ENCODE measurements at regions not wholly inside any gene's neighbourhood (a gene's known extent, or its start where the extent isn't known, plus 50 kb on each side); places are given as distances from the start of the nearest gene placed in this dataset.
A peak's percentile ranks its signal among the peaks of the same experiment; 100 is the strongest.

- Histone ChIP-seq H3K36me3 (ENCODE audit: control insufficient read depth, insufficient read depth, low read length) (no peaks in the 10 kb centered on the region), H3K27me3 (ENCODE audit: control insufficient read depth, insufficient read depth, low read length) (no peaks in the 10 kb centered on the region), H3K9me3 (ENCODE audit: control insufficient read depth, insufficient read depth, low read length) (no peaks in the 10 kb centered on the region), H3K27ac (ENCODE audit: low read depth, low read length) (no peak overlapping the region), H3K4me1 (ENCODE audit: control insufficient read depth, insufficient read depth, low read length) (peaks cover 8% of the 10 kb centered on the region), H3K4me3 (ENCODE audit: low read depth, low read length) (no peak overlapping the region)
- 97% methylated on average over 2 of the region's 3 CpGs for WGBS (ENCODE audit: insufficient coverage)
- no peak for DNase-seq (ENCODE audit: low read depth in 4 of 6, low spot score in 6 of 6)
Observed at GRCh38 chr1:39147099-39148025, 57.1 kb upstream of the MACF1 start.

GRCh38 chr1:39148942-39149341, 55.6 kb upstream of the MACF1 start:
- whole genome bisulfite sequencing (ENCODE audit: insufficient coverage) = 94% methylated on average over 3 of the region's 4 CpGs
- H3K4me1 ChIP-seq (ENCODE audit: control insufficient read depth, insufficient read depth, low read length) = peaks cover 6% of the 10 kb centered on the region

GRCh38 chr1:39149509-39149908, 55.0 kb upstream of the MACF1 start:
- H3K36me3 ChIP-seq (ENCODE audit: control insufficient read depth, insufficient read depth, low read length) = no peaks in the 10 kb centered on the region
- no peaks in the 10 kb centered on the region for H3K27me3 ChIP-seq (ENCODE audit: control insufficient read depth, insufficient read depth, low read length)
- no CpG with 5 or more reads among the region's 4 CpGs for WGBS (ENCODE audit: insufficient coverage)
- no peak overlapping the region for H3K4me3 ChIP-seq (ENCODE audit: low read depth, low read length)
- peaks cover 6% of the 10 kb centered on the region for H3K4me1 ChIP-seq (ENCODE audit: control insufficient read depth, insufficient read depth, low read length)
- H3K9me3 ChIP-seq (ENCODE audit: control insufficient read depth, insufficient read depth, low read length) = no peaks in the 10 kb centered on the region
- no peak for DNase-seq (ENCODE audit: low read depth in 4 of 6, low spot score in 6 of 6)
- no peak overlapping the region for H3K27ac ChIP-seq (ENCODE audit: low read depth, low read length)

More at GRCh38 chr1:39148942-39149341, 55.6 kb upstream of the MACF1 start:
- no peak for DNase-seq (ENCODE audit: low read depth in 4 of 6, low spot score in 6 of 6)
- no peaks in the 10 kb centered on the region for H3K36me3 ChIP-seq (ENCODE audit: control insufficient read depth, insufficient read depth, low read length)
- H3K27me3 ChIP-seq (ENCODE audit: control insufficient read depth, insufficient read depth, low read length) = no peaks in the 10 kb centered on the region
- no peak overlapping the region for H3K27ac ChIP-seq (ENCODE audit: low read depth, low read length)
- H3K4me3 ChIP-seq (ENCODE audit: low read depth, low read length) = no peak overlapping the region
- H3K9me3 ChIP-seq (ENCODE audit: control insufficient read depth, insufficient read depth, low read length) = no peaks in the 10 kb centered on the region

- Histone ChIP-seq H3K9me3 (ENCODE audit: control insufficient read depth, insufficient read depth, low read length) (no peaks in the 10 kb centered on the region), H3K4me3 (ENCODE audit: low read depth, low read length) (no peak overlapping the region), H3K27ac (ENCODE audit: low read depth, low read length) (no peak overlapping the region), H3K36me3 (ENCODE audit: control insufficient read depth, insufficient read depth, low read length) (no peaks in the 10 kb centered on the region), H3K27me3 (ENCODE audit: control insufficient read depth, insufficient read depth, low read length) (no peaks in the 10 kb centered on the region), H3K4me1 (ENCODE audit: control insufficient read depth, insufficient read depth, low read length) (peaks cover 6% of the 10 kb centered on the region)
- DNase-seq (ENCODE audit: low read depth in 4 of 6, low spot score in 6 of 6) = no peak
- WGBS (ENCODE audit: insufficient coverage) = no CpG with 5 or more reads among the region's 2 CpGs
Observed at GRCh38 chr1:39150779-39151178, 53.7 kb upstream of the MACF1 start.

GRCh38 chr1:39151267-39151666, 53.2 kb upstream of the MACF1 start:
- no peak for DNase-seq (ENCODE audit: low read depth in 4 of 6, low spot score in 6 of 6)
- Histone ChIP-seq H3K27ac (ENCODE audit: low read depth, low read length) (no peak overlapping the region), H3K9me3 (ENCODE audit: control insufficient read depth, insufficient read depth, low read length) (no peaks in the 10 kb centered on the region), H3K4me3 (ENCODE audit: low read depth, low read length) (no peak overlapping the region), H3K27me3 (ENCODE audit: control insufficient read depth, insufficient read depth, low read length) (no peaks in the 10 kb centered on the region), H3K36me3 (ENCODE audit: control insufficient read depth, insufficient read depth, low read length) (no peaks in the 10 kb centered on the region), H3K4me1 (ENCODE audit: control insufficient read depth, insufficient read depth, low read length) (peaks cover 6% of the 10 kb centered on the region)
- WGBS (ENCODE audit: insufficient coverage) = no CpG with 5 or more reads among the region's 3 CpGs

- whole genome bisulfite sequencing (ENCODE audit: insufficient coverage) = no CpG with 5 or more reads among the region's 1 CpG
- H3K4me1 ChIP-seq (ENCODE audit: control insufficient read depth, insufficient read depth, low read length) = peaks cover 9% of the 10 kb centered on the region
- no peak overlapping the region for H3K4me3 ChIP-seq (ENCODE audit: low read depth, low read length)
- H3K9me3 ChIP-seq (ENCODE audit: control insufficient read depth, insufficient read depth, low read length) = no peaks in the 10 kb centered on the region
- no peak overlapping the region for H3K27ac ChIP-seq (ENCODE audit: low read depth, low read length)
- peaks cover 2% of the 10 kb centered on the region for H3K36me3 ChIP-seq (ENCODE audit: control insufficient read depth, insufficient read depth, low read length)
- H3K27me3 ChIP-seq (ENCODE audit: control insufficient read depth, insufficient read depth, low read length) = no peaks in the 10 kb centered on the region
- no peak for DNase-seq (ENCODE audit: low read depth in 4 of 6, low spot score in 6 of 6)
Observed at GRCh38 chr1:39152923-39153322, 51.6 kb upstream of the MACF1 start.

- Histone ChIP-seq H3K9me3 (ENCODE audit: control insufficient read depth, insufficient read depth, low read length) (no peaks in the 10 kb centered on the region), H3K36me3 (ENCODE audit: control insufficient read depth, insufficient read depth, low read length) (peaks cover 2% of the 10 kb centered on the region), H3K4me1 (ENCODE audit: control insufficient read depth, insufficient read depth, low read length) (peaks cover 12% of the 10 kb centered on the region), H3K4me3 (ENCODE audit: low read depth, low read length) (no peak overlapping the region), H3K27me3 (ENCODE audit: control insufficient read depth, insufficient read depth, low read length) (no peaks in the 10 kb centered on the region), H3K27ac (ENCODE audit: low read depth, low read length) (no peak overlapping the region)
- no peak for DNase-seq (ENCODE audit: low read depth in 4 of 6, low spot score in 6 of 6)
- WGBS (ENCODE audit: insufficient coverage) = 0% methylated on average over 1 of the region's 2 CpGs
Observed at GRCh38 chr1:39153684-39154083, 50.8 kb upstream of the MACF1 start.

GRCh38 chr1:39154553-39155421, 49.7 kb upstream of the MACF1 start:
- H3K9me3 ChIP-seq (ENCODE audit: control insufficient read depth, insufficient read depth, low read length) = no peaks in the 10 kb centered on the region
- no peaks in the 10 kb centered on the region for H3K27me3 ChIP-seq (ENCODE audit: control insufficient read depth, insufficient read depth, low read length)
- WGBS (ENCODE audit: insufficient coverage) = 64% methylated on average over 4 of the region's 6 CpGs
- peaks cover 2% of the 10 kb centered on the region for H3K36me3 ChIP-seq (ENCODE audit: control insufficient read depth, insufficient read depth, low read length)
- H3K4me3 ChIP-seq (ENCODE audit: low read depth, low read length) = no peak overlapping the region
- DNase-seq (ENCODE audit: low read depth in 4 of 6, low spot score in 6 of 6) = peak in 2 of 6 donors; percentile 43 to 57
- no peak overlapping the region for H3K27ac ChIP-seq (ENCODE audit: low read depth, low read length)
- H3K4me1 ChIP-seq (ENCODE audit: control insufficient read depth, insufficient read depth, low read length) = peaks cover 14% of the 10 kb centered on the region
